NCI-H69 (cell line): ENCODE measurements at regions not wholly inside any gene's neighbourhood (a gene's known extent, or its start where the extent isn't known, plus 50 kb on each side); places are given as distances from the start of the nearest gene placed in this dataset.
A peak's percentile ranks its signal among the peaks of the same experiment; 100 is the strongest.
"Not testable (repeated sequence)": the region's sequence is repeated elsewhere in the genome, so short reads cannot be mapped to it uniquely, and the experiment has no call there.

Experiments
- DNase-seq: peaks from one replicate; lab custom pipeline; 2025; lab: John Stamatoyannopoulos, UW

- no peak for DNase-seq
These were observed 1588.5 kb upstream of the PIK3C3 start for GRCh38 chr18:40366521-40366920.

- DNase-seq, result no peak
These were observed 1589.5 kb upstream of the PIK3C3 start for GRCh38 chr18:40365526-40365925.

DNA sequence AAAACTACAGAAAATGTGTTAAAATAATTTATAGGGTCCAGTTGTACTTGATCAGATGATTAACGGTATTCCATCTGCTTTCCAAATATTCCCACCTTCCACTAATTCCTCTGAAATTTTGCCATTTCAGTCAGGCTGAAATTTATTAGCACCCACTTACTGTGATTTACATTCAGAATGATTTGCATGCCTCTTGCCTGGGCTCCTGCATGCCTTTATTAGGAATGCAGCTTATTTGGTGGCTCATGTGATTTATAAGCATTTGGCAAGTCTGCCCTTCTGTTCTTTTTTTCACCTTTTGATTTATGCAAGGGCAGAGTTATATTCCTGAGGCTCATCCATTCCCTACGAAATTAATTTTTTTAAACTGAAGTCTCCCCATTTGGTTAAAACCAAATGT lies 1594.5 kb upstream of the PIK3C3 start:
- DNase-seq, result no peak

DNA sequence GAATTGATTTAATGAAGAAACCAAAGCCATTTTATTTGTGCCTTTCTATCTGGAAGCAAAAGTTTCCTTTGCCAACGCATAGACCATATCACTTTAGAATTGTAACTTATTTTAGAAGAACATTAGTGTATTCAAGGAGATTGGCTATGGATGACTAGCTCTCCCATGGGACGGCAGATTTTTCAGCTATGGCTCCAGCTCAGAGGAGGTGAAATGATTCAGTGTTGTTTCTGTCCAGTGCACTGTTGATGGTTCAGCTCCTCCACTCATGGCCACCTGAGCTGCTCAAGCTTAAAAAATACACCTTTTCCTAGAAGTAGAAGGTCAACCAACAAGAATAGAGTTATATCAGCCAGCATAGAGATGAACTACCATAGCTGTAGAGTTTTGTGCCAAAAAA lies 1597.5 kb upstream of the PIK3C3 start:
- no peak for DNase-seq

GRCh38 chr18:40356168-40356567 lies 1598.9 kb upstream of the PIK3C3 start:
- DNase-seq, result peak; percentile 15

DNA sequence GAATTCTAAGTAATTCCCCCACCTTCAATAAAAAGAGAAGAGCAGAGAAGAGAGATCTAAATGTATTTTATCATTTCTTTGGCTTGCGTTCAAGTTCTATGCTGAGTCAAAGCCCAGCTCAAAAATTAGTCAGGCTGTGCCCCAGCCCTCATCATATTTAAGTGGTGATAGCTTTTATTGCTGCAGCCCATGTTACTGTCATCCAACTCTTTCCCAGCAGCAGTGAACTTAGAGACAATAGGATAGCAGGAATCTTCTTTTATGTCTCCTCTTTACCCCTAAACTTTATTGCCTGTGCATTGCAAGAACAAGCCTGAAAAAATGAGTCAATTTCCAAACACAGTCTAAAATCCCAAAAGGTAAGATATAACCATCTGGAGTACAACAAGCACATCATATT lies 1599.3 kb upstream of the PIK3C3 start:
- DNase-seq, result no peak

DNA sequence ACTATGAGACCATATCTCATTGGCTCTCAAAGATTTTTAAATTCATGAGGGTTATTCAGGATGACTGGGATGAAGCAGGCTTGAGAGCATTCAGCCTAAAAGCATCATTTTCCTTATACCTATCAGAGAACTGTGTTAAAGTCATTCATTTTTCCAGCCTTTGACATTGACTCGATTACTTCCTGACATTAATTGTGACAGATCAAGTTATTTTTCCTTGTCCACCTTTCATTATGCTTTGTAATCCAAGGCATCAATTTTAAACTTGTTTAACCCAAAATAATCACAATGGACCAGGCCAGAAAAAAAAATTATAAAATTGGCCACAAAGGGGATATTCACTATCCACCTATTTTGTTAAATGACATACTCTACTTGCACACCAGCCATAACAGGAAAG lies 1606.8 kb upstream of the PIK3C3 start:
- no peak for DNase-seq

DNA sequence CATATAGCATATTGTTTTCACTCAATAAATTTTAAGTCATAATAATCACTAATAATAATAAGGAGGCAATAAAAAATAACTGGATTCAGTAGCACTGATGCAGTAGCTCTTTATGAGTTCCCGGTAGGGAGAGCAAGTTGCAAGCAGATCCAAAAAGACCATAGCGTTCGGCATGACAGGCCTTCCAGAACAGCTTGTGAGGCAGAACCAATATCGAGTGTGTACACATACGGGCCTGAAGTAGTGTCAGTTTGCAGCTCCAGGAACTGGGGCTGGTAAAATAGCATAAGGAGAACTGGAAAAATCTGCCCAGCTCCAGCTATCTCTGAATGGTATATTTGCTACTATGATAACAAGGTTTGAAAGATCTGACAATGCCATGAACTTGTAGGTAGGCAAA lies 1607.8 kb upstream of the PIK3C3 start:
- no peak for DNase-seq

GRCh38 chr18:40346146-40346545 lies 1608.9 kb upstream of the PIK3C3 start:
- DNase-seq, result no peak

DNA sequence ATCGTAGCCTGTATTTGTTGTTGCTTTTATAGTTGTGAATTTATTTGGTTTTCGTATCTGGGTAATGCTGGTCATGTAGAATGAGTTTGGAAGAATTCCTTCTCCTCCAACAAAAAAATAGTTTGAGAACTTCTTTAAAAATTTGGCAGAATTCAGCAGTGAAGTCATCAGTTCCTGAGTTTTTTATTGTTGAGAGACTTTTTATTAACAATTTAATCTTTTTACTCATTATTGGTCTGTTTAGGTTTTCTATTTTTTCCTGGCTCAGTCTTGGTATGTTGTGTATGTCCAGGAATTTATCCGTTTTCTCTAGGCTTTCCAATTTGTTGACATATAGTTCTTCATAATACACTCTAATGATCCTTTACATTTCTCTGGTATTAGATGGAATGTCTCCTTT lies 1613.3 kb upstream of the PIK3C3 start:
- no peak for DNase-seq

DNA sequence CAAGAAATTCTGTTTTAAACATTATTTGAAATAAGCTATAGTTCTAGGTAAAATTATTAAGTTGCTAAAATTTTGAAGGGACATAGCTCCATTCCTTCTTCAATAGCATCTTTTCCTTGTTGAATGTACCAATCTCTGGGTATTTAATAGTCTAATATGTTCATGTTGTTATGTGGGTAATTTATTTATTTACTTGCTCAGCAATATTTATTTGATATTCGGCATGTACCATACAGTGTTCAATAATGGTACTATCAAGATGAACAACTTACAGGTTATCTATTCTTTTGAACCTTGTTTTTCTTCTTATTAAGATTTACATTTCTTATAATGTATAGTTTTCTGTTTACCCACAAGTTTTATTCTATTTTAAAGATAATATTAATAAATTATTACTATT lies 1616.8 kb upstream of the PIK3C3 start:
- DNase-seq, result no peak

DNA sequence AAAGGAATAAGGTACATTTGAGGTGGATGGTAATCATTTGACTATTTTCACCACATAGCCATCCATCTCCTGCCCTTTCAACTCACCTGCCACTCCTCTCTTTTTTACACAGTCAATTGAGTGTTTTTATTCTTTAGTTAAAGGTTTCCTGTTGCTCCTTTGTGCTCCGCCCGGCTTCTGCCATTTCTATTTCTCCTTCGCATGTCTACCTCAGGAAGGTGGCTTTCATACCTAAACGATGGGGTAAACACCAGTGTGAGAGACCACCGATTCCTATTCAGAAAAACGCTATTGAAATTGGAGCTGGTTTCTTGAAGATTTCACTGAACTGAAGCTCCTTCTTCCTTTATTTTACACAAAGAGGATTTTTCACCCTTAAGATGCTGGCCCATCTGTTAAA lies 1628.0 kb upstream of the PIK3C3 start:
- DNase-seq, result no peak

- no peak for DNase-seq
These were observed 1629.0 kb upstream of the PIK3C3 start for GRCh38 chr18:40325988-40326387.

- no peak for DNase-seq
These were observed 1640.8 kb upstream of the PIK3C3 start for GRCh38 chr18:40314199-40314598.

- DNase-seq, result no peak
These were observed 1641.9 kb upstream of the PIK3C3 start for GRCh38 chr18:40313030-40313642.

GRCh38 chr18:40307627-40308026 lies 1647.4 kb upstream of the PIK3C3 start:
- no peak for DNase-seq

- DNase-seq, result no peak
These were observed 1658.2 kb upstream of the PIK3C3 start for GRCh38 chr18:40296717-40297413.

DNA sequence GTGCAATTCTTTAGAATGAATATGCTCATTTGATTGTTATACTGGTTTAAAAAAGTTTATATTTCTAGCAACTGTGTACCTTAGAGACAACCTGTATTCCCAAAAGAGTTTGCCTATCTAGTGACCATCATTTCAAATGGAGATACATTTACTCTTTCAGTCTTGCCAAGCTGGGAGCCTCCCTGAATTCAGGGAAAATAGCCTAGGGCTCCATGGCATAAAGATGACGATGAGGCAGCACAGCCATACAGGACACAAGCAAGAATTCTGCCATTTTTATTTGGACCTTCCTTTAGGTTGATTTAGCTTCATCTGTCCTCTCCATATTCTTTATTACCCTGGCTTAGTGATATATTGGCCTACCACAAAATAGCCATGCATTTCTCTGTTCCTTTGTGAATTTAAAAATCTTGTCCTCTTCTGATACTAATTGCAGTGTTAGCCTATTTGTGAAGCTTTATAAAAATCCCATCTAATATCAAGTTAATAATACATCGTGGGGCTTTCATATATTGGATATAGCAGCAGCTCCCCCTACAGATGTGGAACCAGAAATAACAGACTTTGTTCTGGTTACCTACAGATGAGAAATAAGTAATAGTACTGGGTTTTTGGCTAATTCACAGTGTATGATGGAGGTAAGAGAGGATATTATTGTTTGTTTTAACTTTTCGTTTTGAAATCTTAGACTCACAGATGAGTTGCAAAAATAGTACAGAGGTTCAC lies 1661.9 kb upstream of the PIK3C3 start:
- DNase-seq, result peak; percentile 59

DNA sequence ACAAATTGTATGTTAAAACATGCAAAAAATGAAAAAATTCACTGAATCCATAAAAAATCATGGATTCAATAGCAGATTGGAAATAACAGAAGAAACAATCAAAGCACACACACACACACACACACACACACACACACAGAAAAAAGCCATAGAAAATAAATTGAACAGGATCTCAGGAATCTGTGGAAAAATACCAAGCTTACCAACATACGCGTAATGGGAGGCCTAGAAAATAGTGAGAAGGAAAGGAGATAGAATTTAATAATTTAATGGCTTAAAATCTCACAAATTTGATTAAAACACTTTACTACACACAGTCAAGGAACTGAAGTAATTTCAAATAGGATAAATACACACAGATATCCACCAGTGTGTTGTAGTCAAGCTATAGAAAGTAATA lies 1671.5 kb upstream of the PIK3C3 start:
- no peak for DNase-seq

- DNase-seq, result not testable (repeated sequence)
These were observed 1673.7 kb upstream of the PIK3C3 start for GRCh38 chr18:40281356-40281755.

DNA sequence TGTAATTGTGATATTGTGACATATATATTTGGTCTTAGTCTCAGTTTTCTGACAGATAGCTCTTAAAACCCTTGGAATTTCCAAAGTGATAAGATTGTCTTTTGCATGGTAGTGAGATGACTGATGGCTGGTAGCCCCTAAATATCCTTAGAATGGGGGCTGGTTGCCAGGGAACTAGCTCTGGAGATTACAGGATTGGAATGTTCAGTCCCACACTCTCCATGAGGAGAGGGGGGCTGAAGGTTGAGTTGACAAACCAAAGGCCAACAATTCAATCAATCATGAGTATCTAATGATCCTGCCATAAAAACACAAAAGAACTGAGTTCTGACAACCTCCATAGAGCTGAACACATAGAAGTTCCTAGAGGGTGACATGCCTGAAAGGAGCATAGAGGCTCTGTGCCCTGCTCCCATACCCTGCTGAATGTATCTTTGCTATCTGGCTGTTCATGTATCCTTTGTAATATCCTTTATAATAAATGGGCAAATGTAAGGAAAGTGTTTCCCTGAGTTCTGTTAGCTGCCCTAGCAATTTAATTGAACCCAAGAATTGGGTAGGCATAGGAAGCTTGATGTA lies 1680.3 kb upstream of the PIK3C3 start:
- no peak for DNase-seq

DNA sequence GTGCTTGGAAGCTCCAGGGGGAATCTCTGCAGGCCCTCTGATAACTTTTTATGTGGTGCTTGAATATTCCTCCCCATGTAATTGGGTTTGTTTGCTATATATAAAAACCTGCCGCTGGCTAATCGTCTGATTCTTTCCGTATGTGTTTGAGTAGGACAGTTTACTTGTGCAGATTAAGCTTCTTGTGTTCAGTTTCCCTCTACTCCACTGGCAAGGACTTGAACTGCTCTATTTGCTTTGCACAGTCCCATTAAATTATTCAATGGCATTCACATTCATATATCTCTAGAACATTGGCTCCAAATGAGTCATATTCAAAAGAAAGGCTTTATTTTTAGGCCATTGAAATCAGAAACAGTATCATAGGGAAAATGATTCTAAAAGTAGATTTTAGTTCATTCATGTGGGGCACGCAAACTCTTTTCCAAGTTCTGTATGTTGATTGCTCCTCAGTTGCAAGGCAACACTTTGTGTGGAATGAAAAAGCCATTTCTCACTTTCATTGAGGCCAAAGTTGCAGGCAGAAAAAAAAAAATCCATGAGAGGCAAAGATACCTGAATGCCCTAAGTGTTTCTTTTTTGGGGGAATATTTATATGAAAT lies 1682.3 kb upstream of the PIK3C3 start:
- DNase-seq, result peak; percentile 30
